ENCODE measurements at regions not wholly inside any gene's neighbourhood (a gene's known extent, or its start where the extent isn't known, plus 50 kb on each side); places are given as distances from the start of the nearest gene placed in this dataset.

DNA sequence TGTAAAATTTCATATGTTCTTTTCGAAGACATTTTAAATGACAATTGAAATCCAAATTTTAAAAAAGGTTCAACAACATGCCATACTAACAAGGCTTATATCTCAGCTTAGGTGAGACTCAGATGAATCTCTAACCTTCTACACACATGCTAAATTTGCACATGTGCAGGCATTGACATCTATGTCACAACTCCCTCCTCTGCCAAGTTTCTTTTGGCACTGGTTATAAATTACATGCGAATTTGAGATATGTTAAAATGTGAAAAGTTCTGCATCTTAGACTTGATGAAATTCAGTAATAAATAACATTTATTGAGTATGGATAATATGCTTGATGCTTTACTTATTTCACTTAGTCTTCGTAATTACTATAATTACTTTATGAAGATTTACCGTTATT, 234.3 kb downstream of the TLE4 start:
- Histone ChIP-seq H3K9ac (ENCODE audit: extremely low read depth, insufficient read length, low read length) (no peak overlapping the region), H3K4ac (ENCODE audit: low read depth, low read length) (no peak overlapping the region), H2BK120ac (ENCODE audit: low read depth, low read length, poor library complexity, severe bottlenecking) (no peak overlapping the region), H3K23me2 (ENCODE audit: insufficient read length, low read depth, low read length, poor library complexity, severe bottlenecking) (no peaks in the 10 kb centered on the region), H3K9me3 (ENCODE audit: control insufficient read depth, low read depth, low read length) (no peaks in the 10 kb centered on the region), H2BK15ac (ENCODE audit: low read depth, low read length) (no peak overlapping the region), H2BK5ac (ENCODE audit: insufficient read length, low read length) (no peak overlapping the region), H3K4me2 (ENCODE audit: insufficient read depth, insufficient read length, low read length) (no peak overlapping the region), H3K4me1 (ENCODE audit: insufficient read depth, low read length) (no peaks in the 10 kb centered on the region), H4K91ac (ENCODE audit: insufficient read length, low read depth, low read length) (no peak overlapping the region), H3K27ac (ENCODE audit: insufficient read length, low read depth, low read length) (no peak overlapping the region), H3K79me2 (ENCODE audit: insufficient read depth, low read length) (no peaks in the 10 kb centered on the region), H2AFZ (ENCODE audit: low read length) (no peak overlapping the region), H2BK12ac (ENCODE audit: insufficient read length, low read depth, low read length) (no peak overlapping the region), H3K56ac (ENCODE audit: insufficient read length, low read depth, low read length) (no peak overlapping the region), H3K14ac (ENCODE audit: insufficient read depth, low read length) (no peak overlapping the region), H3T11ph (ENCODE audit: low read length) (no peak overlapping the region), H3K27me3 (ENCODE audit: insufficient read depth, low read length) (no peaks in the 10 kb centered on the region), H3K79me1 (ENCODE audit: insufficient read depth, low read depth, low read length, poor library complexity, severe bottlenecking) (no peaks in the 10 kb centered on the region), H4K20me1 (ENCODE audit: control insufficient read depth, insufficient read depth, insufficient read length) (no peaks in the 10 kb centered on the region), H3K23ac (ENCODE audit: insufficient read length, low read depth, low read length) (no peak overlapping the region), H2AK5ac (ENCODE audit: insufficient read length, low read length) (no peak overlapping the region), H2BK20ac (ENCODE audit: low read depth, low read length, poor library complexity, severe bottlenecking) (no peak overlapping the region), H4K8ac (replicated peaks; ENCODE audit: insufficient read length, low read depth, low read length) (no peak overlapping the region), H3K18ac (ENCODE audit: insufficient read length, low read depth, low read length) (no peak overlapping the region), H4K5ac (ENCODE audit: insufficient read length, low read depth, low read length) (no peak overlapping the region)
- no peaks in the 10 kb centered on the region for H3K4me1 Mint-ChIP-seq
- no CpG with 5 or more reads among the region's 4 CpGs for WGBS (ENCODE audit: extremely low coverage, insufficient read length, low lambda C conversion rate)
- H3K9me3 Mint-ChIP-seq = no peaks in the 10 kb centered on the region
- H3K4me3 Mint-ChIP-seq = no peak overlapping the region
- no peaks in the 10 kb centered on the region for H3K36me3 Mint-ChIP-seq (ENCODE audit: insufficient read depth in 1 of 3, low read depth in 3 of 3)
- DNase-seq = no peak
- H3K27ac Mint-ChIP-seq = no peak overlapping the region
- peaks cover 2% of the 10 kb centered on the region; the same call in 1 of the 2 replicates for H3K27me3 Mint-ChIP-seq (ENCODE audit: low read depth)
- TF ChIP-seq, protein P1, sequence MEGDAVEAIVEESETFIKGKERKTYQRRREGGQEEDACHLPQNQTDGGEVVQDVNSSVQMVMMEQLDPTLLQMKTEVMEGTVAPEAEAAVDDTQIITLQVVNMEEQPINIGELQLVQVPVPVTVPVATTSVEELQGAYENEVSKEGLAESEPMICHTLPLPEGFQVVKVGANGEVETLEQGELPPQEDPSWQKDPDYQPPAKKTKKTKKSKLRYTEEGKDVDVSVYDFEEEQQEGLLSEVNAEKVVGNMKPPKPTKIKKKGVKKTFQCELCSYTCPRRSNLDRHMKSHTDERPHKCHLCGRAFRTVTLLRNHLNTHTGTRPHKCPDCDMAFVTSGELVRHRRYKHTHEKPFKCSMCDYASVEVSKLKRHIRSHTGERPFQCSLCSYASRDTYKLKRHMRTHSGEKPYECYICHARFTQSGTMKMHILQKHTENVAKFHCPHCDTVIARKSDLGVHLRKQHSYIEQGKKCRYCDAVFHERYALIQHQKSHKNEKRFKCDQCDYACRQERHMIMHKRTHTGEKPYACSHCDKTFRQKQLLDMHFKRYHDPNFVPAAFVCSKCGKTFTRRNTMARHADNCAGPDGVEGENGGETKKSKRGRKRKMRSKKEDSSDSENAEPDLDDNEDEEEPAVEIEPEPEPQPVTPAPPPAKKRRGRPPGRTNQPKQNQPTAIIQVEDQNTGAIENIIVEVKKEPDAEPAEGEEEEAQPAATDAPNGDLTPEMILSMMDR (conservative IDR thresholded peaks at IDR 0.05) = no peak

Data from H9 (cell line).